Activated CD4-positive, alpha-beta T cell treated with anti-CD3 and anti-CD28 coated beads, Interleukin-2, Interleukin-6, amounts not matched to agents 100 ng/mL and 50 ng/mL, durations not matched to agents 16 hours and 8 hours (primary cell): ENCODE measurements at regions not wholly inside any gene's neighbourhood (a gene's known extent, or its start where the extent isn't known, plus 50 kb on each side); places are given as distances from the start of the nearest gene placed in this dataset.
"Not testable (repeated sequence)": the region's sequence is repeated elsewhere in the genome, so short reads cannot be mapped to it uniquely, and the experiment has no call there.

ENCODE experiments used
- DNase-seq: peaks from one replicate; pipeline ENCODE4 v3.0.0-alpha.2; 2020

- no peak for DNase-seq
Measured at GRCh38 chr15:35937380-35937779, 391.4 kb upstream of the DPH6 start.

GRCh38 chr15:35944945-35945585 is 399.1 kb upstream of the DPH6 start:
- no peak for DNase-seq

- no peak for DNase-seq
Measured at GRCh38 chr15:35953424-35953823, 407.5 kb upstream of the DPH6 start.

- no peak for DNase-seq
Measured at GRCh38 chr15:35956056-35956455, 410.1 kb upstream of the DPH6 start.

GRCh38 chr15:35958021-35958420 is 412.1 kb upstream of the DPH6 start:
- DNase-seq: no peak

- DNase-seq: no peak
Measured at GRCh38 chr15:35958975-35959374, 413.0 kb upstream of the DPH6 start.

- no peak for DNase-seq
Measured at GRCh38 chr15:35963326-35963725, 417.4 kb upstream of the DPH6 start.

GRCh38 chr15:35966781-35967180 is 420.8 kb upstream of the DPH6 start:
- DNase-seq: no peak

GRCh38 chr15:35967968-35968367 is 422.0 kb upstream of the DPH6 start:
- DNase-seq: not testable (repeated sequence)

- no peak for DNase-seq
Measured at GRCh38 chr15:35973029-35973428, 427.1 kb upstream of the DPH6 start.

- no peak for DNase-seq
Measured at GRCh38 chr15:35974052-35974451, 428.1 kb upstream of the DPH6 start.

- no peak for DNase-seq
Measured at GRCh38 chr15:35975941-35976340, 430.0 kb upstream of the DPH6 start.

GRCh38 chr15:35979608-35980007 is 433.6 kb upstream of the DPH6 start:
- DNase-seq: no peak

- no peak for DNase-seq
Measured at GRCh38 chr15:35980719-35981118, 434.8 kb upstream of the DPH6 start.

GRCh38 chr15:35986191-35986721 is 440.3 kb upstream of the DPH6 start:
- DNase-seq: no peak

- DNase-seq: no peak
Measured at GRCh38 chr15:35987056-35987455, 441.1 kb upstream of the DPH6 start.

GRCh38 chr15:35991386-35991785 is 445.4 kb upstream of the DPH6 start:
- DNase-seq: no peak

- no peak for DNase-seq
Measured at GRCh38 chr15:35992791-35993190, 446.8 kb upstream of the DPH6 start.

GRCh38 chr15:35993196-35993595 is 447.2 kb upstream of the DPH6 start:
- no peak for DNase-seq

- DNase-seq: no peak
Measured at GRCh38 chr15:35994876-35995275, 448.9 kb upstream of the DPH6 start.

GRCh38 chr15:35998663-35999602 is 453.0 kb upstream of the DPH6 start:
- no peak for DNase-seq

- DNase-seq: no peak
Measured at GRCh38 chr15:36004891-36005490, 459.0 kb upstream of the DPH6 start.

- DNase-seq: no peak
Measured at GRCh38 chr15:36005542-36005941, 459.6 kb upstream of the DPH6 start.

- DNase-seq: no peak
Measured at GRCh38 chr15:36007699-36008098, 461.7 kb upstream of the DPH6 start.
